SK-N-SH treated with all-trans-retinoic acid at 6 μM for 48 hours (cell line): ENCODE measurements at regions not wholly inside any gene's neighbourhood (a gene's known extent, or its start where the extent isn't known, plus 50 kb on each side); places are given as distances from the start of the nearest gene placed in this dataset.

ENCODE experiments used
- ARNTL ChIP-seq: fragments of 450-650 bp; formaldehyde crosslinking; IDR thresholded peaks from 2 replicates; pipeline ENCODE4 v1.5.0; 2020; ENCODE audit warnings: low read depth, mild to moderate bottlenecking, moderate library complexity, borderline replicate concordance
- BACH2 ChIP-seq: fragments of 250-450 bp; sonication (Bioruptor Pico); IDR thresholded peaks from 2 replicates; pipeline ENCODE4 v1.9.0; 2021; ENCODE audit warnings: mild to moderate bottlenecking, borderline replicate concordance
- ZC3H10 ChIP-seq: fragments of 250-450 bp; sonication (Bioruptor Pico); IDR thresholded peaks from 2 replicates; pipeline ENCODE4 v1.5.1; 2021; ENCODE audit warnings: mild to moderate bottlenecking, moderate library complexity
- TF ChIP-seq, protein P1 (sequence below): fragments of 250-450 bp; sonication (Bioruptor Pico); IDR thresholded peaks from 2 replicates; pipeline ENCODE4 v1.8.0; 2020; ENCODE audit warnings: mild to moderate bottlenecking, moderate library complexity, borderline replicate concordance

DNA sequence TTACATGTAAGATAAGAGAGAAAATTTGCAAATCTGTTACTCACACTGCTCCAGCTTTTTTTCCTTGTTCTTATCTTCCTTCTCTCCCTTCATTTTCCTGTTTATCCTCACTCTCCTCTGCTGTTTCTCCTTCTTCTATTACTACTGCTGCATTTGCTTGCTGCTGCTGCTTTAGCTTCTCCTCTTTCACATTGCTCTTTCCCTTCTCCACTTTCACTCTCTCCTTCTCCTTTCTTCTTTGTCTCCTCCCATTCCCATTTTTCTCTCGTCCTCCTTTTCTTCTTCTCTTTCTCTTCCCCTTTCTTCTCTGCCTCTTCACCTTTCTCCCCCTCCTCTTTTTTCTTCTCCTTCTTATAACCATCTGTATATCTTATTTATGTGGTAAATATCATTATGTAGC, 288.6 kb downstream of the CDH9 start:
- TF ChIP-seq, protein P1, sequence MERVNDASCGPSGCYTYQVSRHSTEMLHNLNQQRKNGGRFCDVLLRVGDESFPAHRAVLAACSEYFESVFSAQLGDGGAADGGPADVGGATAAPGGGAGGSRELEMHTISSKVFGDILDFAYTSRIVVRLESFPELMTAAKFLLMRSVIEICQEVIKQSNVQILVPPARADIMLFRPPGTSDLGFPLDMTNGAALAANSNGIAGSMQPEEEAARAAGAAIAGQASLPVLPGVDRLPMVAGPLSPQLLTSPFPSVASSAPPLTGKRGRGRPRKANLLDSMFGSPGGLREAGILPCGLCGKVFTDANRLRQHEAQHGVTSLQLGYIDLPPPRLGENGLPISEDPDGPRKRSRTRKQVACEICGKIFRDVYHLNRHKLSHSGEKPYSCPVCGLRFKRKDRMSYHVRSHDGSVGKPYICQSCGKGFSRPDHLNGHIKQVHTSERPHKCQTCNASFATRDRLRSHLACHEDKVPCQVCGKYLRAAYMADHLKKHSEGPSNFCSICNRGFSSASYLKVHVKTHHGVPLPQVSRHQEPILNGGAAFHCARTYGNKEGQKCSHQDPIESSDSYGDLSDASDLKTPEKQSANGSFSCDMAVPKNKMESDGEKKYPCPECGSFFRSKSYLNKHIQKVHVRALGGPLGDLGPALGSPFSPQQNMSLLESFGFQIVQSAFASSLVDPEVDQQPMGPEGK (CRISPR knock-in tag), result no peak
- TF ChIP-seq BACH2 (CRISPR knock-in tag), result no peak
- TF ChIP-seq ARNTL, result no peak
- TF ChIP-seq ZC3H10 (CRISPR knock-in tag), result no peak
